ENCODE measurements at regions not wholly inside any gene's neighbourhood (a gene's known extent, or its start where the extent isn't known, plus 50 kb on each side); places are given as distances from the start of the nearest gene placed in this dataset.

- TF ChIP-seq CTCF (conservative IDR thresholded peaks at IDR 0.05; ENCODE audit: low read depth, low read length) (no peak), EZH2 (IDR thresholded peaks at IDR 0.05; ENCODE audit: low read length, unreplicated experiment) (no peak), EZH2phosphoT487 (IDR thresholded peaks at IDR 0.05; ENCODE audit: borderline replicate concordance, low read length) (no peak)
Measured at GRCh38 chr2:47996808-47997207, 90.5 kb upstream of the FBXO11 start.

Data from PC-3 (cell line).